ENCODE measurements at regions not wholly inside any gene's neighbourhood (a gene's known extent, or its start where the extent isn't known, plus 50 kb on each side); places are given as distances from the start of the nearest gene placed in this dataset.

DNA sequence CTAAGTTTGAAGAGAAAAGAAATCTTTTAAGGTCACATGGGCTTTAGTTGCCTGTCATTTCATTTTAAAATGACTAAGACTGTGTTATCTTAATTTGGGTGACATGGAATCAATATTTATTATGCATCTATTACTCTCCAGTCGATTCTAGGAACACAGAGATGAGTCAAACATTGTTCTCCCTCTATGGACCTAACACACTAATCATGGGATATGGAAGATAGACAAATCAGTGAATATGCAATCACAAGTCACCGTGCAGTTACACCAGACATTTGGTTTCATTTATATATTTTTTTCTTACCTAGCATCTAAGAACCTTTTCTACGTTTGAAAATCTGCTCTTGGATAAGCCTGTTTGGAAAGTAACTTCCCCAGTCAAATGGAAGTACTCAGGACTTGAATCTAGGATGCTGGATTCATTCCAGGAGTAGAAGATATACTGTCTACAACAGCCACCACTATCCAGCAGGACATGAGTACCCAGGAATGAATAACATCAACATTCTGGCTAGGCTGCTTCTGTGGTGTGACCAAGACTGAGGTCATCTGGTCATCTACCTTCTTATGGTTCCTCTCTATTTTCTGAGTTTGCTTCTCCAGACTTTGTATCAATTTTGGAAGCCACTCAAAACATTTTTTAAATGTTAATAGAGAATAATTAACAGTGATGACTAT is 902.9 kb upstream of the LRRN3 start:
- DNase-seq (no peak), ATAC-seq (ENCODE audit: low read depth) (no peak)
- H3K4me1 ChIP-seq (ENCODE audit: control insufficient read depth, insufficient read depth, low read length): no peaks in the 10 kb centered on the region
- BruUV-seq (replicated peaks): no TSS peak
- H4K91ac ChIP-seq (ENCODE audit: insufficient read depth, low read depth, low read length): no peak overlapping the region
- no peaks in the 10 kb centered on the region for H3K79me1 ChIP-seq (ENCODE audit: low read depth in 1 of 2, low read length in 2 of 2)
- H3K9me1 ChIP-seq (ENCODE audit: insufficient read depth, low read length): no peaks in the 10 kb centered on the region
- dilution Hi-C loops (cut with HindIII; ENCODE audit: low sequenced_read_pairs, unreplicated experiment): no loop called here
- ChIA-PET CTCF (no interaction called here), POLR2A (ENCODE audit: unreplicated experiment) (no interaction called here)
- H3K4ac ChIP-seq (ENCODE audit: low read depth, low read length): no peak overlapping the region
- H2AK5ac ChIP-seq (ENCODE audit: low read depth, low read length): no peak overlapping the region
- no peak overlapping the region for H2BK5ac ChIP-seq (ENCODE audit: low read depth, low read length, poor library complexity, severe bottlenecking)
- no peak overlapping the region for H3K4me3 ChIP-seq (ENCODE audit: insufficient read depth, low read depth, low read length)
- H3K23ac ChIP-seq (ENCODE audit: low read depth, low read length): no peak overlapping the region
- no peak overlapping the region for H4K8ac ChIP-seq (ENCODE audit: low read depth in 2 of 2, low read length in 2 of 2)
- H2BK15ac ChIP-seq (ENCODE audit: low read depth, low read length): no peak overlapping the region
- no peak overlapping the region for H3K56ac ChIP-seq (ENCODE audit: extremely low read depth, insufficient read depth, low read length)
- H3K9me3 ChIP-seq (ENCODE audit: control insufficient read depth, insufficient read depth, low read length): no peaks in the 10 kb centered on the region; the same call in 1 of the 2 replicates
- H2BK120ac ChIP-seq (ENCODE audit: low read depth, low read length): no peak overlapping the region
- no peak overlapping the region for H3K4me2 ChIP-seq (ENCODE audit: low read depth, low read length)
- no CpG with 5 or more reads among the region's 3 CpGs for WGBS, 2 experiments (ENCODE audit: extremely low coverage in 2 of 2, insufficient read length in 1 of 2)
- H3K27ac ChIP-seq (ENCODE audit: insufficient read depth, low read length): no peak overlapping the region
- H3K36me3 ChIP-seq (ENCODE audit: control insufficient read depth, insufficient read depth, low read length): no peaks in the 10 kb centered on the region
- no peak overlapping the region for H4K5ac ChIP-seq (ENCODE audit: low read depth, low read length)
- in situ Hi-C loops (cut with MboI; ENCODE audit: low sequenced_read_pairs): no loop called here
- no peaks in the 10 kb centered on the region for H3K27me3 ChIP-seq (ENCODE audit: control insufficient read depth, insufficient read depth, low read length)
- no peak overlapping the region for H2AFZ ChIP-seq (replicated peaks; ENCODE audit: low read length, poor library complexity)
- H3K9ac ChIP-seq (ENCODE audit: low read depth, low read length): no peak overlapping the region
- H3K14ac ChIP-seq (replicated peaks; ENCODE audit: low read depth, low read length): no peak overlapping the region
- TF ChIP-seq RFX5 (IDR thresholded peaks at IDR 0.05; ENCODE audit: low read depth, low read length) (no peak), MAZ (IDR thresholded peaks at IDR 0.05; ENCODE audit: borderline replicate concordance, low read depth, low read length) (no peak), RCOR1 (IDR thresholded peaks at IDR 0.05; ENCODE audit: insufficient replicate concordance, low read length) (no peak), CHD1 (IDR thresholded peaks at IDR 0.05; ENCODE audit: low read depth, low read length) (no peak), POLR2A (IDR thresholded peaks at IDR 0.05; ENCODE audit: low read depth, low read length) (no peak), SMC3 (IDR thresholded peaks at IDR 0.05; ENCODE audit: low read depth, low read length) (no peak), MXI1 (IDR thresholded peaks at IDR 0.05; ENCODE audit: borderline replicate concordance, low read depth, low read length) (no peak), FOS (IDR thresholded peaks at IDR 0.05; ENCODE audit: low read depth, low read length) (no peak), CEBPB (IDR thresholded peaks at IDR 0.05; ENCODE audit: low read depth, low read length) (no peak), NFE2L2 (IDR thresholded peaks at IDR 0.05; ENCODE audit: low read depth, low read length) (no peak), BHLHE40 (IDR thresholded peaks at IDR 0.05; ENCODE audit: low read depth, low read length) (no peak), MAFK (IDR thresholded peaks at IDR 0.05; ENCODE audit: low read depth, low read length) (no peak), RAD21 (IDR thresholded peaks at IDR 0.05; ENCODE audit: low read length) (no peak), USF2 (IDR thresholded peaks at IDR 0.05; ENCODE audit: low read depth, low read length) (no peak)
- TF ChIP-seq, protein P1, sequence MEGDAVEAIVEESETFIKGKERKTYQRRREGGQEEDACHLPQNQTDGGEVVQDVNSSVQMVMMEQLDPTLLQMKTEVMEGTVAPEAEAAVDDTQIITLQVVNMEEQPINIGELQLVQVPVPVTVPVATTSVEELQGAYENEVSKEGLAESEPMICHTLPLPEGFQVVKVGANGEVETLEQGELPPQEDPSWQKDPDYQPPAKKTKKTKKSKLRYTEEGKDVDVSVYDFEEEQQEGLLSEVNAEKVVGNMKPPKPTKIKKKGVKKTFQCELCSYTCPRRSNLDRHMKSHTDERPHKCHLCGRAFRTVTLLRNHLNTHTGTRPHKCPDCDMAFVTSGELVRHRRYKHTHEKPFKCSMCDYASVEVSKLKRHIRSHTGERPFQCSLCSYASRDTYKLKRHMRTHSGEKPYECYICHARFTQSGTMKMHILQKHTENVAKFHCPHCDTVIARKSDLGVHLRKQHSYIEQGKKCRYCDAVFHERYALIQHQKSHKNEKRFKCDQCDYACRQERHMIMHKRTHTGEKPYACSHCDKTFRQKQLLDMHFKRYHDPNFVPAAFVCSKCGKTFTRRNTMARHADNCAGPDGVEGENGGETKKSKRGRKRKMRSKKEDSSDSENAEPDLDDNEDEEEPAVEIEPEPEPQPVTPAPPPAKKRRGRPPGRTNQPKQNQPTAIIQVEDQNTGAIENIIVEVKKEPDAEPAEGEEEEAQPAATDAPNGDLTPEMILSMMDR (conservative IDR thresholded peaks at IDR 0.05; ENCODE audit: low read depth, low read length): no peak
- TF ChIP-seq, protein P2, sequence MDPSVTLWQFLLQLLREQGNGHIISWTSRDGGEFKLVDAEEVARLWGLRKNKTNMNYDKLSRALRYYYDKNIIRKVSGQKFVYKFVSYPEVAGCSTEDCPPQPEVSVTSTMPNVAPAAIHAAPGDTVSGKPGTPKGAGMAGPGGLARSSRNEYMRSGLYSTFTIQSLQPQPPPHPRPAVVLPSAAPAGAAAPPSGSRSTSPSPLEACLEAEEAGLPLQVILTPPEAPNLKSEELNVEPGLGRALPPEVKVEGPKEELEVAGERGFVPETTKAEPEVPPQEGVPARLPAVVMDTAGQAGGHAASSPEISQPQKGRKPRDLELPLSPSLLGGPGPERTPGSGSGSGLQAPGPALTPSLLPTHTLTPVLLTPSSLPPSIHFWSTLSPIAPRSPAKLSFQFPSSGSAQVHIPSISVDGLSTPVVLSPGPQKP (IDR thresholded peaks at IDR 0.05; ENCODE audit: borderline replicate concordance, low read depth, low read length): no peak
- H4K20me1 ChIP-seq (ENCODE audit: insufficient read depth, low read length): no peaks in the 10 kb centered on the region
- H2AK9ac ChIP-seq (replicated peaks; ENCODE audit: low read depth, low read length, poor library complexity): no peak overlapping the region
- intact Hi-C loops (cut with micrococcal nuclease): no loop called here
- H2BK20ac ChIP-seq (ENCODE audit: low read depth, low read length): no peak overlapping the region
- no peak overlapping the region for H3K18ac ChIP-seq (ENCODE audit: low read depth, low read length)
